ENCODE measurements at regions not wholly inside any gene's neighbourhood (a gene's known extent, or its start where the extent isn't known, plus 50 kb on each side); places are given as distances from the start of the nearest gene placed in this dataset.

GRCh38 chr1:4946343-4946742 is 291.9 kb downstream of the AJAP1 start:
- no peaks in the 10 kb centered on the region for H3K4me1 Mint-ChIP-seq (ENCODE audit: low read depth)
- peaks cover 8% of the 10 kb centered on the region for H3K9me3 Mint-ChIP-seq
- H3K27me3 Mint-ChIP-seq (ENCODE audit: low read depth) = no peaks in the 10 kb centered on the region
- no peak for DNase-seq (ENCODE audit: low spot score)
- H3K27ac Mint-ChIP-seq = no peak overlapping the region
- H3K4me3 Mint-ChIP-seq = no peak overlapping the region
- H3K36me3 Mint-ChIP-seq (ENCODE audit: low read depth) = no peaks in the 10 kb centered on the region

GRCh38 chr1:4944911-4945310 is 290.5 kb downstream of the AJAP1 start:
- Mint-ChIP-seq H3K4me3 (no peak overlapping the region), H3K27ac (no peak overlapping the region), H3K4me1 (ENCODE audit: low read depth) (no peaks in the 10 kb centered on the region), H3K9me3 (peaks cover 11% of the 10 kb centered on the region), H3K36me3 (ENCODE audit: low read depth) (no peaks in the 10 kb centered on the region), H3K27me3 (ENCODE audit: low read depth) (no peaks in the 10 kb centered on the region)
- no peak for DNase-seq (ENCODE audit: low spot score)

- DNase-seq (ENCODE audit: low spot score) = no peak
- H3K4me1 Mint-ChIP-seq (ENCODE audit: low read depth) = no peaks in the 10 kb centered on the region
Measured at GRCh38 chr1:4944072-4944471, 289.7 kb downstream of the AJAP1 start.

GRCh38 chr1:4939266-4939665 is 284.9 kb downstream of the AJAP1 start:
- Mint-ChIP-seq H3K4me3 (no peak overlapping the region), H3K27ac (no peak overlapping the region), H3K36me3 (ENCODE audit: low read depth) (no peaks in the 10 kb centered on the region), H3K4me1 (ENCODE audit: low read depth) (no peaks in the 10 kb centered on the region), H3K27me3 (ENCODE audit: low read depth) (no peaks in the 10 kb centered on the region), H3K9me3 (peaks cover 22% of the 10 kb centered on the region)
- DNase-seq (ENCODE audit: low spot score) = no peak

More at GRCh38 chr1:4944072-4944471, 289.7 kb downstream of the AJAP1 start:
- H3K27me3 Mint-ChIP-seq (ENCODE audit: low read depth) = no peaks in the 10 kb centered on the region
- peaks cover 20% of the 10 kb centered on the region for H3K9me3 Mint-ChIP-seq
- no peak overlapping the region for H3K4me3 Mint-ChIP-seq
- H3K27ac Mint-ChIP-seq = no peak overlapping the region
- no peaks in the 10 kb centered on the region for H3K36me3 Mint-ChIP-seq (ENCODE audit: low read depth)

GRCh38 chr1:4937876-4938534 is 283.6 kb downstream of the AJAP1 start:
- Mint-ChIP-seq H3K27ac (no peak overlapping the region), H3K27me3 (ENCODE audit: low read depth) (no peaks in the 10 kb centered on the region), H3K9me3 (peaks cover 22% of the 10 kb centered on the region), H3K36me3 (ENCODE audit: low read depth) (no peaks in the 10 kb centered on the region), H3K4me3 (no peak overlapping the region), H3K4me1 (ENCODE audit: low read depth) (no peaks in the 10 kb centered on the region)
- no peak for DNase-seq (ENCODE audit: low spot score)

- no peak overlapping the region for H3K4me3 Mint-ChIP-seq
- peaks cover 14% of the 10 kb centered on the region for H3K9me3 Mint-ChIP-seq
- H3K4me1 Mint-ChIP-seq (ENCODE audit: low read depth) = no peaks in the 10 kb centered on the region
- no peak overlapping the region for H3K27ac Mint-ChIP-seq
- H3K36me3 Mint-ChIP-seq (ENCODE audit: low read depth) = no peaks in the 10 kb centered on the region
- no peaks in the 10 kb centered on the region for H3K27me3 Mint-ChIP-seq (ENCODE audit: low read depth)
- DNase-seq (ENCODE audit: low spot score) = no peak
Measured at GRCh38 chr1:4935807-4936206, 281.4 kb downstream of the AJAP1 start.

- Mint-ChIP-seq H3K36me3 (ENCODE audit: low read depth) (no peaks in the 10 kb centered on the region), H3K4me1 (ENCODE audit: low read depth) (no peaks in the 10 kb centered on the region), H3K27ac (no peak overlapping the region), H3K27me3 (ENCODE audit: low read depth) (no peaks in the 10 kb centered on the region), H3K9me3 (no peaks in the 10 kb centered on the region), H3K4me3 (no peak overlapping the region)
- no peak for DNase-seq (ENCODE audit: low spot score)
Measured at GRCh38 chr1:4933232-4933631, 278.8 kb downstream of the AJAP1 start.

- H3K27me3 Mint-ChIP-seq (ENCODE audit: low read depth) = no peaks in the 10 kb centered on the region
- no peaks in the 10 kb centered on the region for H3K36me3 Mint-ChIP-seq (ENCODE audit: low read depth)
- no peak overlapping the region for H3K27ac Mint-ChIP-seq
- DNase-seq (ENCODE audit: low spot score) = no peak
- no peak overlapping the region for H3K4me3 Mint-ChIP-seq
- H3K9me3 Mint-ChIP-seq = no peaks in the 10 kb centered on the region
- no peaks in the 10 kb centered on the region for H3K4me1 Mint-ChIP-seq (ENCODE audit: low read depth)
Measured at GRCh38 chr1:4932311-4933030, 278.1 kb downstream of the AJAP1 start.

- H3K36me3 Mint-ChIP-seq (ENCODE audit: low read depth) = no peaks in the 10 kb centered on the region
- no peak overlapping the region for H3K27ac Mint-ChIP-seq
- no peaks in the 10 kb centered on the region for H3K27me3 Mint-ChIP-seq (ENCODE audit: low read depth)
- no peaks in the 10 kb centered on the region for H3K9me3 Mint-ChIP-seq
- no peak overlapping the region for H3K4me3 Mint-ChIP-seq
- H3K4me1 Mint-ChIP-seq (ENCODE audit: low read depth) = no peaks in the 10 kb centered on the region
- no peak for DNase-seq (ENCODE audit: low spot score)
Measured at GRCh38 chr1:4931486-4931885, 277.1 kb downstream of the AJAP1 start.

GRCh38 chr1:4928186-4928585 is 273.8 kb downstream of the AJAP1 start:
- no peak overlapping the region for H3K4me3 Mint-ChIP-seq
- H3K27ac Mint-ChIP-seq = no peak overlapping the region
- no peaks in the 10 kb centered on the region for H3K27me3 Mint-ChIP-seq (ENCODE audit: low read depth)
- DNase-seq (ENCODE audit: low spot score) = no peak
- H3K36me3 Mint-ChIP-seq (ENCODE audit: low read depth) = no peaks in the 10 kb centered on the region
- H3K9me3 Mint-ChIP-seq = no peaks in the 10 kb centered on the region
- no peaks in the 10 kb centered on the region for H3K4me1 Mint-ChIP-seq (ENCODE audit: low read depth)

- DNase-seq (ENCODE audit: low spot score) = no peak
- Mint-ChIP-seq H3K36me3 (ENCODE audit: low read depth) (no peaks in the 10 kb centered on the region), H3K27me3 (ENCODE audit: low read depth) (no peaks in the 10 kb centered on the region), H3K9me3 (peaks cover 8% of the 10 kb centered on the region), H3K27ac (no peak overlapping the region), H3K4me1 (ENCODE audit: low read depth) (no peaks in the 10 kb centered on the region), H3K4me3 (no peak overlapping the region)
Measured at GRCh38 chr1:4924356-4924755, 269.9 kb downstream of the AJAP1 start.

GRCh38 chr1:4916610-4917009 is 262.2 kb downstream of the AJAP1 start:
- H3K27me3 Mint-ChIP-seq (ENCODE audit: low read depth) = no peaks in the 10 kb centered on the region
- H3K9me3 Mint-ChIP-seq = peaks cover 8% of the 10 kb centered on the region
- no peak for DNase-seq (ENCODE audit: low spot score)

GRCh38 chr1:4915154-4915553 is 260.7 kb downstream of the AJAP1 start:
- Mint-ChIP-seq H3K27me3 (ENCODE audit: low read depth) (no peaks in the 10 kb centered on the region), H3K27ac (no peak overlapping the region)

More at GRCh38 chr1:4916610-4917009, 262.2 kb downstream of the AJAP1 start:
- Mint-ChIP-seq H3K4me3 (no peak overlapping the region), H3K27ac (no peak overlapping the region), H3K36me3 (ENCODE audit: low read depth) (no peaks in the 10 kb centered on the region), H3K4me1 (ENCODE audit: low read depth) (no peaks in the 10 kb centered on the region)

GRCh38 chr1:4908486-4908885 is 254.1 kb downstream of the AJAP1 start:
- Mint-ChIP-seq H3K27ac (no peak overlapping the region), H3K4me1 (ENCODE audit: low read depth) (no peaks in the 10 kb centered on the region), H3K27me3 (ENCODE audit: low read depth) (no peaks in the 10 kb centered on the region), H3K36me3 (ENCODE audit: low read depth) (no peaks in the 10 kb centered on the region), H3K4me3 (no peak overlapping the region), H3K9me3 (no peaks in the 10 kb centered on the region)
- DNase-seq (ENCODE audit: low spot score) = no peak

More at GRCh38 chr1:4915154-4915553, 260.7 kb downstream of the AJAP1 start:
- no peak overlapping the region for H3K4me3 Mint-ChIP-seq
- no peak for DNase-seq (ENCODE audit: low spot score)
- peaks cover 6% of the 10 kb centered on the region for H3K9me3 Mint-ChIP-seq
- H3K36me3 Mint-ChIP-seq (ENCODE audit: low read depth) = no peaks in the 10 kb centered on the region
- no peaks in the 10 kb centered on the region for H3K4me1 Mint-ChIP-seq (ENCODE audit: low read depth)

All from T-helper 2 cell treated with Interferon-gamma antibody and Interleukin-4, amounts not matched to agents 5 μg/mL and 100 μg/mL, for 36 hours (primary cell).